Psoas muscle (tissue), 7 donors: ENCODE measurements at regions not wholly inside any gene's neighbourhood (a gene's known extent, or its start where the extent isn't known, plus 50 kb on each side); places are given as distances from the start of the nearest gene placed in this dataset.

Experiments used
- ATAC-seq, 4 donors: fragments of 200-7000 bp; cut with Tn5 transposase; one replicate each; pipeline ENCODE4 v1.9.1; 2020; ENCODE audit warnings: moderate library complexity in 3 of 4, mild to moderate bottlenecking in 2 of 4
- DNase-seq, 2 donors: peaks; one replicate each; pipeline ENCODE4 v3.0.0-alpha.2; 2020
- H3K27ac ChIP-seq: fragments of 200-600 bp; one replicate; pipeline ENCODE4 v1.8.0; 2022
- H3K27me3 ChIP-seq, 3 donors: fragments of 200-600 bp in 1 of 3; one replicate each; pipeline versions ENCODE4 v1.6.1 to v1.8.0; 2013 to 2022; ENCODE audit warnings: low read length in 2 of 3, mild to moderate bottlenecking in 2 of 3, moderate library complexity in 1 of 3; ENCODE audit not compliant: insufficient read depth in 3 of 3
- H3K36me3 ChIP-seq, 2 donors: fragments of 200-600 bp in 1 of 2; one replicate each; pipeline versions ENCODE4 v1.6.1 to v1.8.0; 2013 to 2022; ENCODE audit warnings: low read depth in 1 of 2, mild to moderate bottlenecking in 1 of 2, moderate library complexity in 1 of 2; ENCODE audit not compliant: insufficient read depth in 1 of 2
- H3K4me1 ChIP-seq: fragments of 200-600 bp; one replicate; pipeline ENCODE4 v1.8.0; 2022
- H3K4me3 ChIP-seq: fragments of 200-600 bp; one replicate; pipeline ENCODE4 v1.8.0; 2022; ENCODE audit warnings: mild to moderate bottlenecking
- H3K9me3 ChIP-seq: fragments of 200-600 bp; one replicate; pipeline ENCODE4 v1.8.0; 2022
- CTCF ChIP-seq: fragments of 200-600 bp; IDR thresholded peaks from one replicate; pipeline ENCODE4 v1.8.0; 2022; ENCODE audit warnings: antibody characterized with exemption
- WGBS, 3 donors: extraction: QIAGEN DNeasy Blood & Tissue Kit; methylation state at CpG; one replicate each; pipeline versions ENCODE4 v1.1.6 to v1.1.7; 2013; 5-methylcytosine and 5-hydroxymethylcytosine counted together
- intact Hi-C, 2 donors: fragments of 100-400 bp; cut with DNase I; formaldehyde crosslinking; loops; one replicate each; pipeline versions ENCODE4 v1.11.0 to v1.14.2; 2022
- donor health status: healthy with polysubstance abuse.
- donor health status: DM: no; HTN: no; CAD: no; lungs with moderate emphysema.
- donor health status: Bipolar disorder and iron deficiency.
- donor health status: healthy.
- donor health status: DM: yes; HTN: yes; CAD: no.
- donor health status: DM: no; HTN: no; CAD: no.
- donor health status: DM: yes; HTN: yes; CAD: no.

GRCh38 chr5:167713896-167714295 lies 577.5 kb upstream of the WWC1 start:
- H3K27ac ChIP-seq, result no peak overlapping the region
- no peaks in the 10 kb centered on the region for H3K36me3 ChIP-seq
- DNase-seq, result no peak
- H3K27me3 ChIP-seq, result no peaks in the 10 kb centered on the region
- no peak for TF ChIP-seq CTCF
- intact Hi-C loops, result no loop called here
- no peak for ATAC-seq
- H3K4me3 ChIP-seq, result no peak overlapping the region
- 83 to 93% (median 91%) methylated on average over 1 of the region's 1 CpG for whole genome bisulfite sequencing, 3 donors
- H3K9me3 ChIP-seq, result no peaks in the 10 kb centered on the region
- H3K4me1 ChIP-seq, result no peaks in the 10 kb centered on the region

GRCh38 chr5:167716126-167716775 lies 575.2 kb upstream of the WWC1 start:
- H3K9me3 ChIP-seq, result no peaks in the 10 kb centered on the region
- WGBS, 3 donors, result 82 to 89% (median 86%) methylated on average over 6 of the region's 6 CpGs
- DNase-seq, result no peak
- no peak for TF ChIP-seq CTCF
- intact Hi-C loops, result no loop called here
- no peak overlapping the region for H3K27ac ChIP-seq
- ATAC-seq, result no peak
- H3K36me3 ChIP-seq, result no peaks in the 10 kb centered on the region
- no peak overlapping the region for H3K4me3 ChIP-seq
- no peaks in the 10 kb centered on the region for H3K4me1 ChIP-seq
- no peaks in the 10 kb centered on the region for H3K27me3 ChIP-seq

- H3K27me3 ChIP-seq, result no peaks in the 10 kb centered on the region
- H3K36me3 ChIP-seq, result no peaks in the 10 kb centered on the region
- TF ChIP-seq CTCF, result no peak
- no peak overlapping the region for H3K27ac ChIP-seq
- H3K4me3 ChIP-seq, result no peak overlapping the region
- DNase-seq (no peak), ATAC-seq (no peak)
- H3K9me3 ChIP-seq, result no peaks in the 10 kb centered on the region
- no peaks in the 10 kb centered on the region for H3K4me1 ChIP-seq
- WGBS, 3 donors, result 63 to 73% (median 69%) methylated on average over 3 of the region's 3 CpGs
- intact Hi-C loops, result loop anchor here (5.0 to 10.0 kb wide), 2 partner anchors 495 to 497 kb away; no protein-coding TSS in a partner anchor
Observed at GRCh38 chr5:167720259-167720658, 571.2 kb upstream of the WWC1 start.

GRCh38 chr5:167720676-167721260 lies 570.7 kb upstream of the WWC1 start:
- no peak for TF ChIP-seq CTCF
- Histone ChIP-seq H3K4me1 (no peaks in the 10 kb centered on the region), H3K4me3 (no peak overlapping the region), H3K27ac (no peak overlapping the region), H3K9me3 (no peaks in the 10 kb centered on the region), H3K27me3 (no peaks in the 10 kb centered on the region), H3K36me3 (no peaks in the 10 kb centered on the region)
- DNase-seq (no peak), ATAC-seq (no peak)
- WGBS, 3 donors, result 50 to 56% (median 54%) methylated on average over 5 of the region's 5 CpGs
- intact Hi-C loops, result loop anchor here (5.0 to 10.0 kb wide), 2 partner anchors 494 to 497 kb away; no protein-coding TSS in a partner anchor
